ENCODE measurements at regions not wholly inside any gene's neighbourhood (a gene's known extent, or its start where the extent isn't known, plus 50 kb on each side); places are given as distances from the start of the nearest gene placed in this dataset.
"Not testable (repeated sequence)": the region's sequence is repeated elsewhere in the genome, so short reads cannot be mapped to it uniquely, and the experiment has no call there.

DNA sequence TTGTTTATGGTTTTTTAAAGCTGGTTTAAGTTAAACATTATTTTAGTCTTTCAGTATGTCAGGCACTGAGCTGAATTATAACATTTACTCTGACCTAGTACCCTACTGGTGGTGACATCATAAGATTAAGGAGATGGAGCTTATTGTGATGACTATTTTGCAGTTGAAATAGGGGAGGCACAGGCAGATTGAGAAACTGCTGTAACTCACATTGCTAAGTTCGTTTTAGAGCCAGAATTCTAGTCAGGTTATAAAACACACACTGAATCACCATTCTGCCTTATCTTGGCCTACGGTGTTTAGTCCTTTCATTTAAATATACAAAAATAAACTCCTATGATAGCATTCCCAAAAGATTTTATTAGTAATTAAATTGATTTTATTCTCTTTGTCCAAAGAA is 584.1 kb downstream of the TFAP2A start:
- H3K36me3 Mint-ChIP-seq (ENCODE audit: low read depth, unreplicated experiment), result no peaks in the 10 kb centered on the region
- Histone ChIP-seq H3K79me2 (ENCODE audit: insufficient read depth, low read length) (no peaks in the 10 kb centered on the region), H3K4me1 (ENCODE audit: insufficient read depth, low read length) (no peaks in the 10 kb centered on the region), H2AFZ (ENCODE audit: low read depth, low read length) (no peak overlapping the region), H3K9me3 (ENCODE audit: insufficient read depth, low read depth, low read length) (peaks cover 2% of the 10 kb centered on the region), H3K4me2 (ENCODE audit: low read length) (no peak overlapping the region), H4K20me1 (ENCODE audit: insufficient read depth, low read length) (no peaks in the 10 kb centered on the region), H3K27ac (ENCODE audit: low read depth, low read length) (no peak overlapping the region), H3K27me3 (ENCODE audit: insufficient read depth, low read length) (no peaks in the 10 kb centered on the region), H3K4me3 (ENCODE audit: insufficient read depth, low read depth, low read length) (no peak overlapping the region), H3K9ac (ENCODE audit: low read length) (no peak overlapping the region), H3K36me3 (ENCODE audit: insufficient read depth, low read length) (no peaks in the 10 kb centered on the region)
- H3K27me3 Mint-ChIP-seq (ENCODE audit: low read depth, unreplicated experiment), result no peaks in the 10 kb centered on the region
- DNase-seq (ENCODE audit: low read depth), result peak; percentile 3
- no peak overlapping the region for H3K4me3 Mint-ChIP-seq (ENCODE audit: unreplicated experiment)
- no peak for TF ChIP-seq CTCF (IDR thresholded peaks at IDR 0.05; ENCODE audit: insufficient read depth, low read depth, low read length)
- no peak for TF ChIP-seq EZH2 (IDR thresholded peaks at IDR 0.05; ENCODE audit: insufficient read depth, low read length)
- no peaks in the 10 kb centered on the region for H3K9me3 Mint-ChIP-seq (ENCODE audit: unreplicated experiment)
- FAIRE-seq, result no peak
- no peak overlapping the region for H3K27ac Mint-ChIP-seq (ENCODE audit: unreplicated experiment)
- H3K4me1 Mint-ChIP-seq (ENCODE audit: low read depth, unreplicated experiment), result no peaks in the 10 kb centered on the region

DNA sequence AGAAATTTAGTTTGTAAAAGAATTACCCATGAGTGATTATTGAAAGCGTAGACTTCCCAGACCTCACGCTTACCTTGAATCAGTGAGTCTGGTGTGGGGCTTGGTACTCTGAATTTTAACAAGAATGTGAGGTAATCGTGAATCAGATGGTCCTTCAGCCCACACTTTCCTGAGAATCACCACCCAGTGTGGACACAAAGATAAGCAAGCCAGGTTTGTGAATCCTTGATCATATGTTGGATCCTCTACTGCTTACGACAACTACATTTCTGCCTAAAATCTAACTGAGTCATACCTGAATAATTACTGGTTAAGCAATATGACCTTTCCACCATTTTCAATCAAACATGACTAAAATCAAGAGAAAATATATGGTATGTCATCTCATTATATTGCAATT is 589.3 kb downstream of the TFAP2A start:
- Histone ChIP-seq H3K36me3 (ENCODE audit: insufficient read depth, low read length) (no peaks in the 10 kb centered on the region), H3K4me1 (ENCODE audit: insufficient read depth, low read length) (no peaks in the 10 kb centered on the region), H3K27me3 (ENCODE audit: insufficient read depth, low read length) (no peaks in the 10 kb centered on the region), H2AFZ (ENCODE audit: low read depth, low read length) (no peak overlapping the region), H4K20me1 (ENCODE audit: insufficient read depth, low read length) (no peaks in the 10 kb centered on the region), H3K9me3 (ENCODE audit: insufficient read depth, low read depth, low read length) (no peaks in the 10 kb centered on the region), H3K27ac (ENCODE audit: low read depth, low read length) (no peak overlapping the region), H3K9ac (ENCODE audit: low read length) (no peak overlapping the region), H3K4me2 (ENCODE audit: low read length) (no peak overlapping the region), H3K79me2 (ENCODE audit: insufficient read depth, low read length) (no peaks in the 10 kb centered on the region), H3K4me3 (ENCODE audit: insufficient read depth, low read depth, low read length) (no peak overlapping the region)
- FAIRE-seq (no peak), DNase-seq (ENCODE audit: low read depth) (peak; percentile 13)
- TF ChIP-seq EZH2 (IDR thresholded peaks at IDR 0.05; ENCODE audit: insufficient read depth, low read length) (no peak), CTCF (IDR thresholded peaks at IDR 0.05; ENCODE audit: insufficient read depth, low read depth, low read length) (no peak)
- Mint-ChIP-seq H3K27me3 (ENCODE audit: low read depth, unreplicated experiment) (no peaks in the 10 kb centered on the region), H3K27ac (ENCODE audit: unreplicated experiment) (no peak overlapping the region), H3K4me1 (ENCODE audit: low read depth, unreplicated experiment) (no peaks in the 10 kb centered on the region), H3K9me3 (ENCODE audit: unreplicated experiment) (no peaks in the 10 kb centered on the region), H3K4me3 (ENCODE audit: unreplicated experiment) (no peak overlapping the region), H3K36me3 (ENCODE audit: low read depth, unreplicated experiment) (no peaks in the 10 kb centered on the region)

DNA sequence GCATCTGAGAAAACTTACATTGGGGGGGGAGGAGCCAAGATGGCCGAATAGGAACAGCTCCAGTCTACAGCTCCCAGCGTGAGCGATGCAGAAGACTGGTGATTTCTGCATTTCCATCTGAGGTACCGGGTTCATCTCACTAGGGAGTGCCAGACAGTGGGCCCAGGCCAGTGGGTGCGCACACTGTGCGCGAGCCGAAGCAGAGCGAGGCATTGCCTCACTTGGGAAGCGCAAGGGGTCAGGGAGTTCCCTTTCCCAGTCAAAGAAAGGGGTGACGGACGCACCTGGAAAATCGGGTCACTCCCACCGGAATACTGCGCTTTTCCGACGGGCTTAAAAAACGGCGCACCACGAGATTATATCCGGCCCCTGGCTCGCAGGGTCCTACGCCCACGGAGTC is 604.1 kb downstream of the TFAP2A start:
- FAIRE-seq; H3K4me3 ChIP-seq (ENCODE audit: insufficient read depth, low read depth, low read length); H3K27ac Mint-ChIP-seq (ENCODE audit: unreplicated experiment); H3K27ac ChIP-seq (ENCODE audit: low read depth, low read length); DNase-seq (ENCODE audit: low read depth); H3K4me1 Mint-ChIP-seq (ENCODE audit: low read depth, unreplicated experiment); H3K4me2 ChIP-seq (ENCODE audit: low read length); H3K27me3 Mint-ChIP-seq (ENCODE audit: low read depth, unreplicated experiment); H3K9me3 ChIP-seq (ENCODE audit: insufficient read depth, low read depth, low read length); H3K36me3 Mint-ChIP-seq (ENCODE audit: low read depth, unreplicated experiment); H3K9me3 Mint-ChIP-seq (ENCODE audit: unreplicated experiment); H4K20me1 ChIP-seq (ENCODE audit: insufficient read depth, low read length); H3K4me1 ChIP-seq (ENCODE audit: insufficient read depth, low read length); H3K27me3 ChIP-seq (ENCODE audit: insufficient read depth, low read length); H3K79me2 ChIP-seq (ENCODE audit: insufficient read depth, low read length); H3K36me3 ChIP-seq (ENCODE audit: insufficient read depth, low read length); H2AFZ ChIP-seq (ENCODE audit: low read depth, low read length); H3K4me3 Mint-ChIP-seq (ENCODE audit: unreplicated experiment); H3K9ac ChIP-seq (ENCODE audit: low read length): not testable (repeated sequence)
